Omental fat pad (tissue), 3 donors: ENCODE measurements at regions not wholly inside any gene's neighbourhood (a gene's known extent, or its start where the extent isn't known, plus 50 kb on each side); places are given as distances from the start of the nearest gene placed in this dataset.

Experiments used
- ATAC-seq: fragments of 150-250 bp; one replicate; pipeline ENCODE4 v1.9.1; 2016; ENCODE audit warnings: mild to moderate bottlenecking, moderate library complexity; ENCODE audit not compliant: low FRiP score
- DNase-seq: peaks from one replicate; pipeline ENCODE4 v3.0.0-alpha.2; 2019; ENCODE audit warnings: low spot score
- CTCF ChIP-seq, 3 donors: fragments of 450-650 bp; IDR thresholded peaks; one replicate each; pipeline ENCODE4 v1.5.1; 2016 to 2017; ENCODE audit warnings: antibody characterized with exemption in 3 of 3, mild to moderate bottlenecking in 3 of 3, moderate library complexity in 2 of 3

GRCh38 chr15:91526424-91526823, 327.1 kb upstream of the SLCO3A1 start:
- ATAC-seq (no peak), DNase-seq (no peak)
- TF ChIP-seq CTCF (IDR thresholded peaks at IDR 0.05), result no peak

GRCh38 chr15:91528801-91529200, 324.7 kb upstream of the SLCO3A1 start:
- no peak for ATAC-seq
- no peak for DNase-seq
- TF ChIP-seq CTCF (IDR thresholded peaks at IDR 0.05), result no peak

- no peak for DNase-seq
- no peak for ATAC-seq
- no peak for TF ChIP-seq CTCF (IDR thresholded peaks at IDR 0.05)
Measured at GRCh38 chr15:91529534-91529933, 324.0 kb upstream of the SLCO3A1 start.

- no peak for TF ChIP-seq CTCF (IDR thresholded peaks at IDR 0.05)
- ATAC-seq (no peak), DNase-seq (no peak)
Measured at GRCh38 chr15:91530279-91530678, 323.2 kb upstream of the SLCO3A1 start.

- TF ChIP-seq CTCF (IDR thresholded peaks at IDR 0.05), result no peak
- ATAC-seq (no peak), DNase-seq (no peak)
Measured at GRCh38 chr15:91530956-91531582, 322.4 kb upstream of the SLCO3A1 start.

- TF ChIP-seq CTCF (IDR thresholded peaks at IDR 0.05), result no peak
- ATAC-seq, result no peak
- DNase-seq, result no peak
Measured at GRCh38 chr15:91534235-91534634, 319.3 kb upstream of the SLCO3A1 start.

- no peak for ATAC-seq
- TF ChIP-seq CTCF (IDR thresholded peaks at IDR 0.05), result no peak
- no peak for DNase-seq
Measured at GRCh38 chr15:91534976-91535375, 318.5 kb upstream of the SLCO3A1 start.
